ENCODE measurements at regions not wholly inside any gene's neighbourhood (a gene's known extent, or its start where the extent isn't known, plus 50 kb on each side); places are given as distances from the start of the nearest gene placed in this dataset.

DNA sequence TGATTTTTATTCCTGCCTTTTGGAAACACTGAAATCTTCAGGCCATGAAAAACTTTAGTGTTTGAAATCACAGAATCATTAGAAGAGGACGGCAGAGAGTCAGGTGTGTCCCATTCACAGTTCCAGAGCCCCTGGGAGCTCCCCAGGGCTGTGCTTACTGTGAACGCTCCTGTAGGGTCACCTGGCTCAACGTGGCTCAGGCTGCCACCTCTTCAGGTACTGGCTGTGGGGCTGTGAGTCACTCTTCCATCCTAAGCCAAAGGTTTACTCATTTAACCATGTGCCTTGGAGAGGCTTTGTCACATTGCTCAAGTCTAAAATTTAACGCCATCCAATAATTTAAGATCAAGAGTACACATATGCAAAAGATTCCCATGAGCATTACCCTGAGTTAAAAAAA is 50.2 kb upstream of the FSTL4 start:
- POLR2A ChIA-PET, result no interaction called here
- Histone ChIP-seq H3K4me3 (ENCODE audit: control insufficient read depth in 1 of 7, extremely low read depth in 1 of 7, insufficient read depth in 4 of 7, low read depth in 2 of 7, low read length in 6 of 7) (no peak overlapping the region), H3K9me3 (ENCODE audit: control extremely low read depth in 1 of 5, control insufficient read depth in 4 of 5, insufficient read depth in 2 of 5, low read depth in 1 of 5, low read length in 4 of 5) (no peaks in the 10 kb centered on the region), H3K36me3 (ENCODE audit: control insufficient read depth in 4 of 4, insufficient read depth in 4 of 4, low read length in 3 of 4) (no peaks in the 10 kb centered on the region), H3K27me3 (replicated peaks in 2 of 5; ENCODE audit: control insufficient read depth in 4 of 5, insufficient read depth in 5 of 5, low read length in 4 of 5) (peaks cover 0 to 1% (median 0%) of the 10 kb centered on the region in 5 experiments), H3K27ac (ENCODE audit: insufficient read depth in 1 of 2, low read depth in 1 of 2, low read length in 2 of 2, poor library complexity in 1 of 2, severe bottlenecking in 2 of 2) (no peak overlapping the region), H3K4me1 (ENCODE audit: control extremely low read depth in 1 of 4, control insufficient read depth in 4 of 4, insufficient read depth in 4 of 4, low read length in 3 of 4) (no peaks in the 10 kb centered on the region)
- 91% methylated on average over 4 of the region's 4 CpGs for WGBS (ENCODE audit: insufficient coverage)
- no peak for DNase-seq
- CTCF ChIA-PET, result no interaction called here

Data from common myeloid progenitor, CD34-positive (primary cell).